Psoas muscle (tissue), 7 donors: ENCODE measurements at regions not wholly inside any gene's neighbourhood (a gene's known extent, or its start where the extent isn't known, plus 50 kb on each side); places are given as distances from the start of the nearest gene placed in this dataset.

Experiments used
- ATAC-seq, 4 donors: fragments of 200-7000 bp; cut with Tn5 transposase; one replicate each; pipeline ENCODE4 v1.9.1; 2020; ENCODE audit warnings: moderate library complexity in 3 of 4, mild to moderate bottlenecking in 2 of 4
- DNase-seq, 2 donors: peaks; one replicate each; pipeline ENCODE4 v3.0.0-alpha.2; 2020
- H3K27ac ChIP-seq: fragments of 200-600 bp; one replicate; pipeline ENCODE4 v1.8.0; 2022
- H3K27me3 ChIP-seq, 3 donors: fragments of 200-600 bp in 1 of 3; one replicate each; pipeline versions ENCODE4 v1.6.1 to v1.8.0; 2013 to 2022; ENCODE audit warnings: low read length in 2 of 3, mild to moderate bottlenecking in 2 of 3, moderate library complexity in 1 of 3; ENCODE audit not compliant: insufficient read depth in 3 of 3
- H3K36me3 ChIP-seq, 2 donors: fragments of 200-600 bp in 1 of 2; one replicate each; pipeline versions ENCODE4 v1.6.1 to v1.8.0; 2013 to 2022; ENCODE audit warnings: low read depth in 1 of 2, mild to moderate bottlenecking in 1 of 2, moderate library complexity in 1 of 2; ENCODE audit not compliant: insufficient read depth in 1 of 2
- H3K4me1 ChIP-seq: fragments of 200-600 bp; one replicate; pipeline ENCODE4 v1.8.0; 2022
- H3K4me3 ChIP-seq: fragments of 200-600 bp; one replicate; pipeline ENCODE4 v1.8.0; 2022; ENCODE audit warnings: mild to moderate bottlenecking
- H3K9me3 ChIP-seq: fragments of 200-600 bp; one replicate; pipeline ENCODE4 v1.8.0; 2022
- CTCF ChIP-seq: fragments of 200-600 bp; IDR thresholded peaks from one replicate; pipeline ENCODE4 v1.8.0; 2022; ENCODE audit warnings: antibody characterized with exemption
- WGBS, 3 donors: extraction: QIAGEN DNeasy Blood & Tissue Kit; methylation state at CpG; one replicate each; pipeline versions ENCODE4 v1.1.6 to v1.1.7; 2013; 5-methylcytosine and 5-hydroxymethylcytosine counted together
- intact Hi-C, 2 donors: fragments of 100-400 bp; cut with DNase I; formaldehyde crosslinking; loops; one replicate each; pipeline versions ENCODE4 v1.11.0 to v1.14.2; 2022
- donor health status: healthy with polysubstance abuse.
- donor health status: DM: no; HTN: no; CAD: no; lungs with moderate emphysema.
- donor health status: Bipolar disorder and iron deficiency.
- donor health status: healthy.
- donor health status: DM: yes; HTN: yes; CAD: no.
- donor health status: DM: no; HTN: no; CAD: no.
- donor health status: DM: yes; HTN: yes; CAD: no.

- no peaks in the 10 kb centered on the region for H3K36me3 ChIP-seq
- DNase-seq (no peak), ATAC-seq (no peak)
- no peak for TF ChIP-seq CTCF
- no peaks in the 10 kb centered on the region for H3K9me3 ChIP-seq
- no peak overlapping the region for H3K27ac ChIP-seq
- 70 to 75% (median 73%) methylated on average over 5 of the region's 5 CpGs for WGBS, 3 donors
- H3K4me1 ChIP-seq, result no peaks in the 10 kb centered on the region
- intact Hi-C loops, result no loop called here
- H3K4me3 ChIP-seq, result no peak overlapping the region
- H3K27me3 ChIP-seq, result no peaks in the 10 kb centered on the region
Measured at GRCh38 chr10:8596929-8597472, 542.5 kb downstream of the GATA3 start.

- Histone ChIP-seq H3K4me3 (no peak overlapping the region), H3K9me3 (peaks cover 2% of the 10 kb centered on the region), H3K27me3 (no peaks in the 10 kb centered on the region), H3K36me3 (no peaks in the 10 kb centered on the region), H3K27ac (no peak overlapping the region), H3K4me1 (no peaks in the 10 kb centered on the region)
- ATAC-seq (no peak), DNase-seq (no peak)
- intact Hi-C loops, result no loop called here
- TF ChIP-seq CTCF, result no peak
- WGBS, 3 donors, result 86 to 93% (median 91%) methylated on average over 3 of the region's 3 CpGs
Measured at GRCh38 chr10:8600192-8600591, 545.7 kb downstream of the GATA3 start.

GRCh38 chr10:8602821-8603220 lies 548.3 kb downstream of the GATA3 start:
- H3K36me3 ChIP-seq, result no peaks in the 10 kb centered on the region
- TF ChIP-seq CTCF, result no peak
- no peaks in the 10 kb centered on the region for H3K27me3 ChIP-seq
- intact Hi-C loops, result no loop called here
- peaks cover 6% of the 10 kb centered on the region for H3K9me3 ChIP-seq
- DNase-seq, result no peak
- H3K27ac ChIP-seq, result no peak overlapping the region
- WGBS, 3 donors, result 76 to 88% (median 83%) methylated on average over 1 of the region's 1 CpG
- no peak for ATAC-seq
- H3K4me3 ChIP-seq, result no peak overlapping the region
- no peaks in the 10 kb centered on the region for H3K4me1 ChIP-seq

- Histone ChIP-seq H3K9me3 (peaks cover 3% of the 10 kb centered on the region), H3K4me1 (no peaks in the 10 kb centered on the region), H3K4me3 (no peak overlapping the region), H3K27ac (no peak overlapping the region), H3K27me3 (no peaks in the 10 kb centered on the region), H3K36me3 (no peaks in the 10 kb centered on the region)
- no peak for ATAC-seq
- WGBS, 3 donors, result 76 to 83% (median 77%) methylated on average over 6 of the region's 6 CpGs
- DNase-seq, result no peak
- intact Hi-C loops, result no loop called here
- no peak for TF ChIP-seq CTCF
Measured at GRCh38 chr10:8614054-8614565, 559.6 kb downstream of the GATA3 start.

GRCh38 chr10:8615118-8615517 lies 560.6 kb downstream of the GATA3 start:
- no peak overlapping the region for H3K27ac ChIP-seq
- no peak for TF ChIP-seq CTCF
- 74 to 86% (median 81%) methylated on average over 4 of the region's 4 CpGs for WGBS, 3 donors
- H3K27me3 ChIP-seq, result no peaks in the 10 kb centered on the region
- DNase-seq, result no peak
- no peak for ATAC-seq
- no peaks in the 10 kb centered on the region for H3K36me3 ChIP-seq
- H3K4me1 ChIP-seq, result no peaks in the 10 kb centered on the region
- no peaks in the 10 kb centered on the region for H3K9me3 ChIP-seq
- H3K4me3 ChIP-seq, result no peak overlapping the region
- intact Hi-C loops, result no loop called here
